Upper lobe of left lung (tissue), 4 donors: ENCODE measurements at regions not wholly inside any gene's neighbourhood (a gene's known extent, or its start where the extent isn't known, plus 50 kb on each side); places are given as distances from the start of the nearest gene placed in this dataset.

ENCODE experiments used
- CTCF ChIP-seq, 6 experiments: fragments of 450-650 bp in 4 of 6; fragments of 200-600 bp in 2 of 6; sonication (generic) in 2 of 6; IDR thresholded peaks; one replicate each; pipeline ENCODE4 v1.5.1; 2016 to 2019; ENCODE audit warnings: antibody characterized with exemption in 6 of 6
- EP300 ChIP-seq, 4 donors: sonication (generic); formaldehyde crosslinking; IDR thresholded peaks; one replicate each; pipeline ENCODE4 v1.5.1; 2017; ENCODE audit warnings: antibody characterized with exemption in 4 of 4, control low read depth in 2 of 4
- POLR2AphosphoS5 ChIP-seq, 2 donors: sonication (generic); formaldehyde crosslinking; IDR thresholded peaks; one replicate each; pipeline ENCODE4 v1.5.1; 2017; ENCODE audit warnings: antibody characterized with exemption in 2 of 2

DNA sequence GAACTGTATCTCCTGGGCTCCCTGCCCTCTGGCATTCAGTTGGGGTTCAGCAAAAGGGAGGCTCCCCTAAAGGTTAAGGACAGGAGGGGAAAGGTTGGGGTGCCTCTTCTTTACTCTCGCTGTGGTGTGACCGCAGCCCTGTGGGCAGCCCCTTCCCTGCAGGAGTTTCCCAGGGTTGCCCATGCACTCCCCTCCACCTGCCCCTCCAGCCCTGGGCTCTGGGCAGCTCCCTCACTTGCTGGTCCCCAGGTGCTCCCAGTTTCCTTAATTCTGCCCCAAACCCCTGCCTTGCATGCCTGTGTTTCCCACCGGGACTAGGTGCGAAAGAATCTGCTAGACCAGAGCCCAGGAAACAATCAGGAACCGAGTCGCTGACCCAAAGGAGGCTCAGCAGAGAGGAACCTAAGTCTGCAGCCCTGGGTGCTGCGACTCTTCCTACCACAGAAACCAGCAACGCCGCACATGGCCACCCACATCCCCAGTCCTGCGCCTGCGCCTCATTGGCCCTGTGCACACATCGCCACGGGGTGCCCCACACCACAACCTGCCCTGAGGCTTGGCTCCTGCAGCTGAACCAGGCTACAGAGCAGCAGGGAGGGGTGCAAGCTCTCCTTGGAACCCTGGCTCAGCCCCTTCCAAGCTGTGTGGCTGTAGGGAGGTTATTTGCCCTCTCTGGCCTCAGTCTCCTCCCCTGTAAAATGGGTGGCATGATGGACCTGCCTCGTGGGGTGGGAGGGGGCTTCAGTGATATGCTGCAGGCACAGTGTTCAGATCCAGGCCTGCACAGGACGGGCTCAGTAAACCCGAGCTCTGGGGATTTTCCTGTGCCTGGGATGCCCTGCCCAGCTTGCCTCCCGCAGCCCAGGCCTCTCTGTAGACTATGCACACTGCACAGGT lies 487.6 kb downstream of the PREX1 start:
- TF ChIP-seq CTCF (IDR thresholded peaks at IDR 0.05) (no peak), POLR2AphosphoS5 (IDR thresholded peaks at IDR 0.05) (no peak), EP300 (IDR thresholded peaks at IDR 0.05) (no peak)
